H1 (cell line): ENCODE measurements at regions not wholly inside any gene's neighbourhood (a gene's known extent, or its start where the extent isn't known, plus 50 kb on each side); places are given as distances from the start of the nearest gene placed in this dataset.

Experiments
- CTCF ChIA-PET: fragments of 300-600 bp; sonication (Branson Sonifier 250); formaldehyde crosslinking; loops from one replicate; lab custom pipeline; 2021; ENCODE audit not compliant: partially characterized antibody; lab: Charles Lee
- POLR2A ChIA-PET: fragments of 300-600 bp; sonication (Branson Sonifier 250); formaldehyde crosslinking; loops from one replicate; lab custom pipeline; 2021; ENCODE audit warnings: inconsistent platforms; ENCODE audit not compliant: partially characterized antibody; lab: Charles Lee
- DNase-seq, 2 experiments: peaks; one replicate each; pipeline versions ENCODE4 v3.0.0 to v3.0.0-alpha.2; 2010 to 2022; ENCODE audit warnings: low spot score in 2 of 2, low read depth in 1 of 2, mixed read lengths in 1 of 2
- FAIRE-seq: peaks from 2 replicates; lab custom pipeline; 2011; peaks lifted over from hg19 to GRCh38; lab: Jason Lieb, UNC
- H2AFZ ChIP-seq: 2 replicates; pipeline ENCODE4 v1.8.1; 2012; ENCODE audit warnings: low read length, inconsistent platforms
- H2AK5ac ChIP-seq: 2 replicates; pipeline ENCODE4 v1.6.1; 2013; ENCODE audit warnings: low read depth, low read length
- H2BK120ac ChIP-seq: replicated peaks from 2 replicates; pipeline ENCODE3; 2013; ENCODE audit warnings: low read depth, low read length, inconsistent platforms
- H2BK12ac ChIP-seq: 2 replicates; pipeline ENCODE4 v1.6.1; 2013; ENCODE audit warnings: low read depth, low read length
- H2BK15ac ChIP-seq: 2 replicates; pipeline ENCODE4 v1.6.1; 2013; ENCODE audit warnings: low read length
- H2BK20ac ChIP-seq: 2 replicates; pipeline ENCODE4 v1.6.1; 2013; ENCODE audit warnings: low read length
- H2BK5ac ChIP-seq: 2 replicates; pipeline ENCODE4 v1.6.1; 2013; ENCODE audit warnings: low read depth, low read length
- H3K14ac ChIP-seq: 2 replicates; pipeline ENCODE4 v1.6.1; 2013; ENCODE audit warnings: inconsistent platforms; ENCODE audit not compliant: insufficient read length
- H3K18ac ChIP-seq: 2 replicates; pipeline ENCODE4 v1.6.1; 2013; ENCODE audit warnings: low read length; ENCODE audit errors: extremely low read depth
- H3K23ac ChIP-seq: 2 replicates; pipeline ENCODE4 v1.6.1; 2013; ENCODE audit warnings: inconsistent platforms; ENCODE audit not compliant: insufficient read length
- H3K23me2 ChIP-seq: 2 replicates; pipeline ENCODE4 v1.6.1; 2013; ENCODE audit warnings: low read depth, low read length
- H3K27ac ChIP-seq: 2 replicates; pipeline ENCODE4 v1.6.1; 2011; ENCODE audit warnings: low read depth, low read length, inconsistent platforms
- H3K27me3 ChIP-seq, 4 experiments: replicated peaks in 1 of 4; 1 replicate in 1 of 4; 2 replicates in 3 of 4; pipeline versions ENCODE4 v1.6.1 to v1.8.1; 2011 to 2013; ENCODE audit warnings: low read length in 3 of 4, mild to moderate bottlenecking in 3 of 4, inconsistent platforms in 2 of 4, mixed read lengths in 2 of 4, moderate library complexity in 1 of 4; ENCODE audit not compliant: control insufficient read depth in 3 of 4, insufficient read depth in 3 of 4; ENCODE audit errors: extremely low read depth in 1 of 4
- H3K36me3 ChIP-seq, 4 experiments: 2 replicates each; pipeline versions ENCODE4 v1.6.1 to v1.8.1; 2011 to 2013; ENCODE audit warnings: mild to moderate bottlenecking in 4 of 4, low read length in 3 of 4, moderate library complexity in 2 of 4, control low read depth in 1 of 4, inconsistent platforms in 1 of 4; ENCODE audit not compliant: insufficient read depth in 4 of 4, control insufficient read depth in 2 of 4
- H3K4ac ChIP-seq: replicated peaks from 2 replicates; pipeline ENCODE3; 2013; ENCODE audit warnings: low read length, low read depth, mixed read lengths, inconsistent platforms; ENCODE audit not compliant: insufficient read length
- H3K4me1 ChIP-seq, 4 experiments: replicated peaks in 1 of 4; 1 replicate in 1 of 4; 2 replicates in 3 of 4; pipeline versions ENCODE4 v1.6.1 to v1.8.1; 2011 to 2013; ENCODE audit warnings: low read length in 3 of 4, inconsistent platforms in 2 of 4, mixed read lengths in 1 of 4; ENCODE audit not compliant: insufficient read depth in 4 of 4, control insufficient read depth in 3 of 4
- H3K4me2 ChIP-seq, 2 experiments: 2 replicates each; pipeline versions ENCODE4 v1.6.1 to v1.8.1; 2011 to 2013; ENCODE audit warnings: low read depth in 2 of 2, low read length in 2 of 2, control low read depth in 1 of 2, inconsistent platforms in 1 of 2, mild to moderate bottlenecking in 1 of 2; ENCODE audit not compliant: insufficient read depth in 1 of 2
- H3K4me3 ChIP-seq, 4 experiments: fragments of 200-600, 300-600 bp in 1 of 4; sonication (generic), shearing (Covaris generic), sonication (Bioruptor Twin) in 1 of 4; 2 replicates each; pipeline versions ENCODE4 v1.5.1 to v1.8.1; 2011 to 2016; ENCODE audit warnings: low read length in 4 of 4, low read depth in 3 of 4, control low read depth in 2 of 4, inconsistent platforms in 2 of 4, mild to moderate bottlenecking in 2 of 4, mixed read lengths in 1 of 4, moderate library complexity in 1 of 4; ENCODE audit not compliant: insufficient read depth in 2 of 4; ENCODE audit errors: extremely low read depth in 1 of 4
- H3K56ac ChIP-seq: replicated peaks from 2 replicates; pipeline ENCODE3; 2013; ENCODE audit warnings: low read depth, mild to moderate bottlenecking, mixed read lengths, low read length, inconsistent platforms; ENCODE audit not compliant: insufficient read length
- H3K79me1 ChIP-seq: 2 replicates; pipeline ENCODE4 v1.6.1; 2013; ENCODE audit warnings: low read depth, low read length, control low read depth
- H3K79me2 ChIP-seq, 2 experiments: 2 replicates each; pipeline versions ENCODE4 v1.6.1 to v1.8.1; 2012 to 2013; ENCODE audit warnings: low read length in 2 of 2, mild to moderate bottlenecking in 2 of 2, inconsistent platforms in 1 of 2; ENCODE audit not compliant: insufficient read depth in 2 of 2, control insufficient read depth in 1 of 2
- H3K9ac ChIP-seq, 4 experiments: replicated peaks in 1 of 4; 1 replicate in 1 of 4; 2 replicates in 3 of 4; pipeline versions ENCODE4 v1.6.1 to v1.8.1; 2011 to 2013; ENCODE audit warnings: low read depth in 3 of 4, low read length in 3 of 4, control low read depth in 2 of 4, mild to moderate bottlenecking in 2 of 4, moderate library complexity in 2 of 4, inconsistent platforms in 1 of 4; ENCODE audit errors: extremely low read depth in 1 of 4
- H3K9me3 ChIP-seq, 2 experiments: 2 replicates each; pipeline versions ENCODE4 v1.6.1 to v1.8.1; 2012 to 2013; ENCODE audit warnings: mild to moderate bottlenecking in 2 of 2, moderate library complexity in 2 of 2, control low read depth in 1 of 2, inconsistent platforms in 1 of 2, low read depth in 1 of 2, low read length in 1 of 2, mixed read lengths in 1 of 2; ENCODE audit not compliant: insufficient read depth in 2 of 2
- H4K20me1 ChIP-seq, 2 experiments: replicated peaks in 1 of 2; 2 replicates each; pipeline versions ENCODE3 to v1.8.1; 2011 to 2013; ENCODE audit warnings: inconsistent platforms in 2 of 2, low read length in 2 of 2, mild to moderate bottlenecking in 1 of 2; ENCODE audit not compliant: insufficient read depth in 2 of 2, control insufficient read depth in 1 of 2
- H4K5ac ChIP-seq: 2 replicates; pipeline ENCODE4 v1.6.1; 2013; ENCODE audit warnings: low read length, low read depth, mixed read lengths, inconsistent platforms; ENCODE audit not compliant: insufficient read length
- H4K8ac ChIP-seq: 2 replicates; pipeline ENCODE4 v1.8.0; 2013; ENCODE audit warnings: mild to moderate bottlenecking, moderate library complexity, low read length, inconsistent platforms; ENCODE audit not compliant: insufficient read depth; ENCODE audit errors: extremely low read depth
- H4K91ac ChIP-seq: replicated peaks from 2 replicates; pipeline ENCODE3; 2013; ENCODE audit warnings: low read length, mixed read lengths, inconsistent platforms; ENCODE audit not compliant: insufficient read length
- ASH2L ChIP-seq: fragments of 200-600, 300-600 bp; sonication (generic); IDR thresholded peaks from one replicate; pipeline ENCODE4 v1.7.1; 2017; ENCODE audit warnings: low read length
- JUN ChIP-seq: IDR thresholded peaks from 2 replicates; pipeline ENCODE4 v1.6.1; 2011; ENCODE audit warnings: low read depth, mild to moderate bottlenecking, improper control_type of control experiment, low read length
- MAX ChIP-seq: IDR thresholded peaks from 2 replicates; pipeline ENCODE4 v1.6.1; 2012; ENCODE audit warnings: inconsistent platforms
- ZNF274 ChIP-seq: IDR thresholded peaks from 2 replicates; pipeline ENCODE4 v1.7.0; 2012; ENCODE audit warnings: low read length, borderline replicate concordance; ENCODE audit errors: extremely low read depth
- WGBS, 2 experiments: shearing (Covaris generic) in 1 of 2; methylation state at CpG; one replicate each; pipeline versions ENCODE4 v1.1.6 to v1.1.7; 2013 to 2015; ENCODE audit warnings: low lambda C conversion rate in 2 of 2, mixed read lengths in 2 of 2, inconsistent platforms in 1 of 2, low coverage in 1 of 2, missing lambda C conversion rate in 1 of 2; ENCODE audit not compliant: insufficient replicate concordance in 2 of 2, insufficient coverage in 1 of 2, insufficient read length in 1 of 2; ENCODE audit errors: extremely low coverage in 1 of 2, missing lambda C conversion rate in 1 of 2; 5-methylcytosine and 5-hydroxymethylcytosine counted together
- TF ChIP-seq, protein P1 (sequence below): IDR thresholded peaks from 2 replicates; pipeline ENCODE4 v1.6.1; 2011; ENCODE audit warnings: low read length, improper control_type of control experiment

DNA sequence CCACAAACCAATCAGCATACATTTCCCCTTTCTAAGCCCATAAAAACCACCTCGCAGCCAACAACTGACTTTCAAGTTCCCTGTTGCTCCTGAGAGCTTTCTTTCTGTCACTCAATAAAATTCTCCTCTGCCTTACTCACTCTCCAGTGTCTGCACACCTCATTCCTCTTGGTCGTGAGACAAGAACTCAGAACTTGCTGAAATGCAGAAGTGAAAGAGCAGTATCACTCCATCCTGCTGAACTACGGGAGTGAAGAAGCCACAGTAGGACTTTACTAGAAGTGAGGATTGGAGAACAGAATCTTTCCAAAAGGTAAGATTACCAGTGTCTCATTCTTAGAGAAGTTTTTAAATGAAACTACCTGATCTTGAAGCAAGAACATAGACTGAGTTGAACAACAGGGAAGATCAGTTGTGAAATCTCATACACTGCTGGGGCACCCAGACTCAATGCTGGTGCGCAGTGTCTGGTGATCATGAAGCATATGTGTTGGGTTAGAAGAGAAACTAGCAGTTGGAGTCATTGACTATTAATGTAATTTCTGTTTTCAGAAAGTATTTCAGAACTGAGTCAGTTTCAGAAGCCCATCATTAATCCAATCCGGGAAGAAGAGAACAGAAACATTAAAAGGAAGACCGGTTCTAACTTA, 726.9 kb upstream of the TMPRSS15 start:
- no peak overlapping the region for H3K56ac ChIP-seq
- DNase-seq (no peak), FAIRE-seq (no peak)
- H3K14ac ChIP-seq: no peak overlapping the region
- POLR2A ChIA-PET: no interaction called here
- H2BK5ac ChIP-seq: no peak overlapping the region
- no peak overlapping the region for H4K91ac ChIP-seq
- no peaks in the 10 kb centered on the region for H3K9me3 ChIP-seq
- 81% methylated on average over 6 of the region's 6 CpGs; no CpG with 5 or more reads in 1 of the 2 experiments for WGBS, 2 experiments
- no peaks in the 10 kb centered on the region for H3K4me1 ChIP-seq
- no peak overlapping the region for H4K8ac ChIP-seq
- H2AK5ac ChIP-seq: no peak overlapping the region
- no peak overlapping the region for H4K5ac ChIP-seq
- H2BK15ac ChIP-seq: no peak overlapping the region
- no peak overlapping the region for H2BK12ac ChIP-seq
- no peak overlapping the region for H3K23ac ChIP-seq
- no peak overlapping the region for H3K4ac ChIP-seq
- H2AFZ ChIP-seq: peak overlapping the region; percentile 88
- no peaks in the 10 kb centered on the region for H3K27me3 ChIP-seq
- no peaks in the 10 kb centered on the region for H3K36me3 ChIP-seq
- H3K4me3 ChIP-seq: no peak overlapping the region
- H3K9ac ChIP-seq: no peak overlapping the region
- H3K27ac ChIP-seq: no peak overlapping the region
- CTCF ChIA-PET: no interaction called here
- H3K4me2 ChIP-seq: no peak overlapping the region
- H2BK20ac ChIP-seq: no peak overlapping the region
- no peaks in the 10 kb centered on the region for H4K20me1 ChIP-seq
- no peak overlapping the region for H3K18ac ChIP-seq
- TF ChIP-seq MAX (no peak), ZNF274 (no peak), JUN (no peak), ASH2L (no peak)
- TF ChIP-seq, protein P1, sequence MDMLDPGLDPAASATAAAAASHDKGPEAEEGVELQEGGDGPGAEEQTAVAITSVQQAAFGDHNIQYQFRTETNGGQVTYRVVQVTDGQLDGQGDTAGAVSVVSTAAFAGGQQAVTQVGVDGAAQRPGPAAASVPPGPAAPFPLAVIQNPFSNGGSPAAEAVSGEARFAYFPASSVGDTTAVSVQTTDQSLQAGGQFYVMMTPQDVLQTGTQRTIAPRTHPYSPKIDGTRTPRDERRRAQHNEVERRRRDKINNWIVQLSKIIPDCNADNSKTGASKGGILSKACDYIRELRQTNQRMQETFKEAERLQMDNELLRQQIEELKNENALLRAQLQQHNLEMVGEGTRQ: no peak
- H3K79me2 ChIP-seq: no peaks in the 10 kb centered on the region
- no peak overlapping the region for H2BK120ac ChIP-seq
- H3K23me2 ChIP-seq: no peaks in the 10 kb centered on the region
- H3K79me1 ChIP-seq: no peaks in the 10 kb centered on the region
